HepG2 (cell line): ENCODE measurements at regions not wholly inside any gene's neighbourhood (a gene's known extent, or its start where the extent isn't known, plus 50 kb on each side); places are given as distances from the start of the nearest gene placed in this dataset.
"Not testable (repeated sequence)": the region's sequence is repeated elsewhere in the genome, so short reads cannot be mapped to it uniquely, and the experiment has no call there.

Source experiments
- ATAC-seq: fragments of 200-7000 bp; cut with Tn5 transposase; 3 replicates; pipeline ENCODE4 v1.9.1; 2020; ENCODE audit warnings: mild to moderate bottlenecking, moderate library complexity
- BruUV-seq: library from RNA; stranded (reverse); fragments of 400-500 nt; replicated peaks from 2 replicates; lab custom pipeline; 2021; lab: Mats Ljungman, UMichigan
- CTCF ChIA-PET: fragments of 300-600 bp; formaldehyde crosslinking; extraction: SDS; loops from one replicate; lab custom pipeline; 2021; ENCODE audit warnings: low total read pairs, inconsistent platforms, low intra/inter-chr PET ratio; lab: Yijun Ruan, JAX
- POLR2A ChIA-PET: fragments of 350-600 bp; sonication (Branson Sonifier 250); formaldehyde crosslinking; loops from one replicate; lab custom pipeline; 2020; ENCODE audit warnings: antibody characterized with exemption, inconsistent platforms; lab: Yijun Ruan, JAX
- DNase-seq: peaks from one replicate; pipeline ENCODE4 v3.0.0-alpha.2; 2015; ENCODE audit warnings: low spot score
- FAIRE-seq: peaks from 3 replicates; lab custom pipeline; 2011; peaks lifted over from hg19 to GRCh38; lab: Jason Lieb, UNC
- H2AFZ ChIP-seq: one replicate; pipeline ENCODE4 v1.6.1; 2011; ENCODE audit warnings: low read length, inconsistent platforms
- H3K27ac ChIP-seq: fragments of 300-600 bp; 3 replicates; pipeline ENCODE4 v1.8.0; 2011; ENCODE audit warnings: mixed run types, mild to moderate bottlenecking, mixed read lengths, low read length, inconsistent platforms; ENCODE audit not compliant: insufficient read depth; ENCODE audit errors: extremely low read length
- H3K27me3 ChIP-seq, 2 experiments: fragments of 200-600 bp in 1 of 2; 2 replicates in 1 of 2; 3 replicates in 1 of 2; pipeline versions ENCODE4 v1.6.0 to v1.8.0; 2011; ENCODE audit warnings: low read length in 2 of 2, mild to moderate bottlenecking in 2 of 2, moderate library complexity in 2 of 2, inconsistent platforms in 1 of 2; ENCODE audit not compliant: insufficient read depth in 2 of 2, control insufficient read depth in 1 of 2
- H3K36me3 ChIP-seq, 2 experiments: fragments of 200-600 bp in 1 of 2; replicated peaks in 1 of 2; 2 replicates in 1 of 2; 3 replicates in 1 of 2; pipeline versions ENCODE4 v1.5.1 to v1.8.0; 2011; ENCODE audit warnings: low read length in 2 of 2, inconsistent platforms in 1 of 2; ENCODE audit not compliant: insufficient read depth in 2 of 2, control insufficient read depth in 1 of 2
- H3K4me1 ChIP-seq: 2 replicates; pipeline ENCODE4 v1.5.1; 2012; ENCODE audit warnings: low read length, inconsistent platforms; ENCODE audit not compliant: insufficient read depth
- H3K4me2 ChIP-seq: 2 replicates; pipeline ENCODE4 v1.6.0; 2011; ENCODE audit warnings: low read depth, low read length, inconsistent platforms
- H3K4me3 ChIP-seq, 3 experiments: fragments of 200-600 bp in 1 of 3; sonication (generic), shearing (Covaris generic) in 1 of 3; replicated peaks in 1 of 3; 2 replicates each; pipeline ENCODE4 v1.5.1; 2011 to 2016; ENCODE audit warnings: low read length in 3 of 3, inconsistent platforms in 2 of 3, low read depth in 2 of 3, mild to moderate bottlenecking in 2 of 3, control low read depth in 1 of 3, mixed read lengths in 1 of 3; ENCODE audit not compliant: insufficient read depth in 1 of 3
- H3K79me2 ChIP-seq: one replicate; pipeline ENCODE4 v1.6.1; 2011; ENCODE audit warnings: low read length, inconsistent platforms; ENCODE audit not compliant: insufficient read depth
- H3K9ac ChIP-seq: 2 replicates; pipeline ENCODE4 v1.6.0; 2011; ENCODE audit warnings: mild to moderate bottlenecking, low read depth, low read length, inconsistent platforms; ENCODE audit not compliant: insufficient read depth
- H3K9me3 ChIP-seq: 2 replicates; pipeline ENCODE4 v1.5.1; 2012; ENCODE audit warnings: mild to moderate bottlenecking, low read length
- H4K20me1 ChIP-seq: 2 replicates; pipeline ENCODE4 v1.6.0; 2011; ENCODE audit warnings: inconsistent platforms, mild to moderate bottlenecking, low read length, moderate library complexity; ENCODE audit not compliant: insufficient read depth
- ETV6 ChIP-seq: sonication (generic); formaldehyde crosslinking; conservative IDR thresholded peaks from 2 replicates; pipeline ENCODE4 v1.4.0; 2020; ENCODE audit warnings: missing genetic modification reagents
- FOXC1 ChIP-seq: sonication (generic); formaldehyde crosslinking; IDR thresholded peaks from 2 replicates; pipeline ENCODE4 v1.8.0; 2022; ENCODE audit warnings: mild to moderate bottlenecking, missing genetic modification reagents, borderline replicate concordance
- FOXP1 ChIP-seq, 2 experiments: fragments of 450-650 bp in 1 of 2; IDR thresholded peaks; 2 replicates each; pipeline ENCODE4 v1.6.1; 2017 to 2018; ENCODE audit warnings: antibody characterized with exemption in 1 of 2
- ZNF253 ChIP-seq: sonication (generic); formaldehyde crosslinking; IDR thresholded peaks from 2 replicates; pipeline ENCODE4 v1.8.0; 2022; ENCODE audit warnings: mild to moderate bottlenecking, missing genetic modification reagents, borderline replicate concordance
- ZNF281 ChIP-seq: sonication (generic); formaldehyde crosslinking; IDR thresholded peaks from 2 replicates; pipeline ENCODE4 v1.4.0; 2020; ENCODE audit warnings: missing genetic modification reagents, borderline replicate concordance
- WGBS: methylation state at CpG from one replicate; pipeline ENCODE4 v1.1.6; 2017; ENCODE audit warnings: low lambda C conversion rate; 5-methylcytosine and 5-hydroxymethylcytosine counted together
- in situ Hi-C: cut with HindIII; loops from 2 replicates; pipeline ENCODE4 v1.10.0; 2017; ENCODE audit warnings: low pct_unique_long_range_greater_than_20kb; ENCODE audit not compliant: extremely low pct_ligation_motif_present
- intact Hi-C: fragments of 100-400 bp; cut with micrococcal nuclease; formaldehyde crosslinking; loops from one replicate; pipeline ENCODE4 v1.10.0; 2022; ENCODE audit not compliant: unreplicated experiment

DNA sequence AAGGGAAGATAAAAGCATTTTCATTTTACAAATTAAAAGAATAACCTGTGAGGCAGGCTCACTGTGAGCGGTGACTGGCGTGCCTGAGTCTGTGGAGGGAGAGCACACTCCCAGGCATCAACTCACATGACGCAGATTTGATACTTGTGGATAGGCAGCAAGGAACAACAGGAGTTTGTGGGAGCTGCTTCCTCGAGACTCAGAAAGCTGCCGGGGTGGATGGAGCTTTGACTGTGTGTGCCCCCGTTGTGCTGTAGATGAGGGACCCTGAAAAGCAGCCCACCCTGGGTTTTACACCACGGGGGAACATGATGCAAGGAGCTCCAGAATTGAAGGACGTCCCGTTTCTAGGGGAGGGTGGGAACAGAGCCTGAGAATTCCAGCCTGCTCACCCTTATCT is 764.3 kb upstream of the TPTE start:
- H3K27ac ChIP-seq, POLR2A ChIA-PET, H3K36me3 ChIP-seq, BruUV-seq, H3K4me1 ChIP-seq, CTCF ChIA-PET, H2AFZ ChIP-seq, H3K9ac ChIP-seq, FAIRE-seq, intact Hi-C loops, in situ Hi-C loops, H3K4me3 ChIP-seq, H4K20me1 ChIP-seq, ATAC-seq, DNase-seq, H3K4me2 ChIP-seq, H3K27me3 ChIP-seq, H3K79me2 ChIP-seq: not testable (repeated sequence)
- 7% methylated on average over 9 of the region's 9 CpGs for WGBS
- H3K9me3 ChIP-seq = peaks cover 96% of the 10 kb centered on the region

- POLR2A ChIA-PET, ATAC-seq, H4K20me1 ChIP-seq, H3K79me2 ChIP-seq, CTCF ChIA-PET, H2AFZ ChIP-seq, H3K27me3 ChIP-seq, H3K4me1 ChIP-seq, H3K27ac ChIP-seq, DNase-seq, FAIRE-seq, BruUV-seq, H3K4me3 ChIP-seq, intact Hi-C loops, H3K4me2 ChIP-seq, in situ Hi-C loops, H3K9ac ChIP-seq, H3K36me3 ChIP-seq: not testable (repeated sequence)
- WGBS = 32% methylated on average over 9 of the region's 9 CpGs
- H3K9me3 ChIP-seq = peaks cover 96% of the 10 kb centered on the region
These were observed 763.8 kb upstream of the TPTE start for GRCh38 chr21:9757572-9757971.

DNA sequence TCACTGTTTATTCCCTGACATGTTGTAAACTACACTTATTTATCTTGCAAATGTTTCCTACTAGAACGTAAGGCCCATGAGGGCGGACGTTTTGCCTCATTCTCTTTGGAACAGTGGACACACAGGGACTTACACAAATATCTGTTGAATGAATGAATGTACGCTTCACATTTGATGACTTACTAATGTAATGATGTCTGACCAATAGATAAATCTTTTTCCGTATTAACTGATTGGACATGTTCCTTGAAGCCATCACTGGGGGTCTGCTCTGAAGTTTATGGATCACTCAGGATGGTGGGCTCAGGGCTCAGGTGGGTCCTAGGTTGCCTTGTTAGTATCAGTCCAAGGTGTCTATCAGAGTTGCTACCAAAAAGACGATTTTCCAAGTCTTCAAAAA is 763.2 kb upstream of the TPTE start:
- Histone ChIP-seq H3K79me2 (no peaks in the 10 kb centered on the region), H3K4me1 (no peaks in the 10 kb centered on the region), H3K36me3 (no peaks in the 10 kb centered on the region), H3K9ac (no peak overlapping the region), H3K9me3 (peaks cover 95% of the 10 kb centered on the region), H3K4me3 (no peak overlapping the region), H3K27me3 (no peaks in the 10 kb centered on the region), H3K27ac (no peak overlapping the region), H2AFZ (no peak overlapping the region), H3K4me2 (no peak overlapping the region), H4K20me1 (no peaks in the 10 kb centered on the region)
- no peak for DNase-seq
- no TSS peak for BruUV-seq
- POLR2A ChIA-PET = no interaction called here
- in situ Hi-C loops (no loop called here), intact Hi-C loops (no loop called here)
- CTCF ChIA-PET = no interaction called here
- FAIRE-seq = no peak
- ATAC-seq = no peak
- WGBS = 9% methylated on average over 6 of the region's 6 CpGs
- TF ChIP-seq FOXC1 (CRISPR knock-in tag) (no peak), FOXP1 (IDR thresholded peaks at IDR 0.05) (no peak), FOXP1 (CRISPR knock-in tag; IDR thresholded peaks at IDR 0.05) (no peak), ZNF253 (no peak), ETV6 (CRISPR knock-in tag) (no peak), ZNF281 (CRISPR knock-in tag) (no peak)
